Heart right ventricle (tissue), 16 donors: ENCODE measurements at regions not wholly inside any gene's neighbourhood (a gene's known extent, or its start where the extent isn't known, plus 50 kb on each side); places are given as distances from the start of the nearest gene placed in this dataset.

Experiments
- ATAC-seq, 8 donors: fragments of 200-7000 bp; cut with Tn5 transposase; one replicate each; pipeline ENCODE4 v1.9.1; 2020; ENCODE audit warnings: mild to moderate bottlenecking in 8 of 8, moderate library complexity in 8 of 8, moderate number of reproducible peaks in 1 of 8
- DNase-seq, 2 donors: peaks; one replicate each; pipeline ENCODE4 v3.0.0-alpha.2; 2020
- H3K27ac ChIP-seq, 10 donors: fragments of 200-600 bp; sonication (generic) in 2 of 10; one replicate each; pipeline versions ENCODE4 v1.5.0 to v1.8.0; 2020 to 2022; ENCODE audit warnings: mild to moderate bottlenecking in 3 of 10
- H3K27me3 ChIP-seq, 7 donors: fragments of 200-600 bp; one replicate each; pipeline ENCODE4 v1.8.0; 2021 to 2022; ENCODE audit warnings: mild to moderate bottlenecking in 2 of 7
- H3K36me3 ChIP-seq, 9 donors: fragments of 200-600 bp; sonication (generic) in 1 of 9; one replicate each; pipeline versions ENCODE4 v1.5.0 to v1.8.0; 2020 to 2022; ENCODE audit warnings: mild to moderate bottlenecking in 2 of 9
- H3K4me1 ChIP-seq, 9 donors: fragments of 200-600 bp; sonication (generic) in 1 of 9; one replicate each; pipeline versions ENCODE4 v1.5.0 to v1.8.0; 2020 to 2022; ENCODE audit warnings: mild to moderate bottlenecking in 4 of 9
- H3K4me3 ChIP-seq, 10 donors: fragments of 200-600 bp; sonication (generic) in 2 of 10; one replicate each; pipeline versions ENCODE4 v1.5.0 to v1.8.0; 2020 to 2022; ENCODE audit warnings: mild to moderate bottlenecking in 7 of 10, moderate library complexity in 2 of 10
- H3K9me3 ChIP-seq, 11 donors: fragments of 200-600 bp in 10 of 11; sonication (generic) in 2 of 11; one replicate each; pipeline versions ENCODE4 v1.5.0 to v1.8.0; 2013 to 2022; ENCODE audit warnings: mild to moderate bottlenecking in 2 of 11, control low read depth in 1 of 11, moderate library complexity in 1 of 11
- CTCF ChIP-seq, 9 donors: fragments of 200-600 bp; sonication (generic) in 2 of 9; IDR thresholded peaks; one replicate each; pipeline versions ENCODE4 v1.5.0 to v1.8.0; 2021 to 2022; ENCODE audit warnings: antibody characterized with exemption in 9 of 9, mild to moderate bottlenecking in 5 of 9, moderate library complexity in 1 of 9
- WGBS, 2 donors: extraction: QIAGEN DNeasy Blood & Tissue Kit; methylation state at CpG; one replicate each; pipeline ENCODE4 v1.1.7; 2013; ENCODE audit warnings: inconsistent platforms in 1 of 2; 5-methylcytosine and 5-hydroxymethylcytosine counted together
- intact Hi-C, 10 donors: fragments of 100-400 bp; cut with DNase I; formaldehyde crosslinking; loops; one replicate each; pipeline versions ENCODE4 v1.11.1 to v1.14.2; 2022
- donor health status: Arrhythmogenic right ventricular cardiomyopathy.
- donor health status: ischemic (EF 13 %, LVEDD 7.1; RV severe dilation, severe dysfunction).
- donor health status: healthy with polysubstance abuse.
- donor health status: DM: no; HTN: yes; CAD: no.
- donor health status: DM: no; HTN: no; CAD: no.
- donor health status: ischemic (EF 25% LVEDD 6.9; RV normal size, moderate dysfunction).
- donor health status: ischemic (EF 25% LVEDD 5.7; RV mildly dilated, moderate dysfunction).
- donor health status: healthy.
- donor health status: DM: yes; HTN: yes; CAD: no.
- donor health status: Ischemic cardiomyopathy.
- donor health status: ischemic (EF 35%, LVEDD 5.7; RV mildly dilated, moderate dysfunction).
- donor health status: nonischemic (EF 11% LVEDD 7.7; RV severe dilation, severe dysfunction).
- donor health status: DM: yes; HTN: yes; CAD: no.
- donor health status: PGD.
- donor health status: ischemic (EF 29% LVEDD 5.4; RV normal size, mild dysfunction).
- donor health status: nonischemic (EF 23%, LVEDD 6.1; RV moderate dilation, normal function).

DNA sequence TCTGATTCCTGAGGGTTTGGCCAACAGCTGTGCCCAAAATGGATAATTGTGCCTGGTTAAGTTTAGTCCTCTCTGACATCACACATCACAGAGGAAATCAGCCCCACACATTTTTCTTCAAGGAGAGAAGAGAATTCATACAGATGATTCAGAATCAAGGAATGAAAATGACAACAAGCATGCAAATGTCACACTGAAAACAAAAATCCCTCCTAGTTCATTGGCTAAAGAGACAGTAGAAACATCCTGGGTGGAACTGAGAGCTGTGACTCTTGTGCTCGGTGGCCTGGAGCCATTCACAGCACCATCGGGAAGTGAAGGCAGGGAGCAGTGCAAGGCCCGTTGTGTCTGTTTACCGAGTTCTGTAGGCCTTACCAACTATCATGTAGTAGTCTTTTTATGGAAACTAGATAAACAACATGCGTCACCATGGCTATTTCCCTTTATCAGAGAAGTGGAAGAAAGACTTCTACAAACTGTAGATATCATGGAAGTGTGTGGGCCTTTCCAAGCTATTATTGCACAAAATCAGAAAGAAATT is 81.7 kb upstream of the TENT5A start:
- peak in 3 of 9 donors; percentile 28 to 35 (median 29) for TF ChIP-seq CTCF (IDR thresholded peaks at IDR 0.05)
- H3K4me3 ChIP-seq: no peak overlapping the region
- no peaks in the 10 kb centered on the region for H3K9me3 ChIP-seq
- ATAC-seq (peak; percentile 74 to 100 (median 97)), DNase-seq (peak; percentile 59 to 69)
- peak overlapping the region; percentile 65 to 82 (median 74) for H3K27ac ChIP-seq
- intact Hi-C loops: loop anchor here in 3 of 10 donors (2.0 to 5.0 kb wide), 3 partner anchors 61 to 82 kb away; partner anchors contain the start of gene TENT5A (in 2 of the 3)
- no peaks in the 10 kb centered on the region for H3K36me3 ChIP-seq
- H3K27me3 ChIP-seq: no peaks in the 10 kb centered on the region
- H3K4me1 ChIP-seq: peaks cover 0 to 29% (median 10%) of the 10 kb centered on the region in 9 donors
- 14 to 16% methylated on average over 5 of the region's 5 CpGs for WGBS, 2 donors

DNA sequence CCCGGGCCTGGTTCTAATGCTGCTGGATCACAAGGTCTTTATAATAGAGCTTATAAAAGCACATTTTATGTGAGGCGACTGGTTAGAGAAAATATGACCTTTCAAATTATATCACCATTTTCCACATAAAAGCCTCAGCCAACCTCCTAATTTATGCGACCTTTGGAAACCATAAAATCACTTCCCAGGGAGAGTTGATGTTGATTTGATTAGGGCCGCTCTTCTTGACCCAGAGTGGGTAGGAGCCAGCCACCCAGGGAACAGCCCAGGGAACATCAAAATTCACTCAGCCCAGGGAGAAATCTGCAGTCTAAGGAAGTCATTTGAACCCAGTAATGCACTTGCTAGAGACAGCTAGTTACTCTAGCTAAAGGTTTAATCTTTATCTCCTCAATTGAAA is 79.8 kb upstream of the TENT5A start:
- ATAC-seq (no peak), DNase-seq (no peak)
- intact Hi-C loops: loop anchor here in 2 of 10 donors (5.0 kb wide), 2 partner anchors 65 to 80 kb away; partner anchors contain the start of gene TENT5A (in 2 of the 2)
- 92 to 97% methylated on average over 4 of the region's 4 CpGs for WGBS, 2 donors
- peaks cover 0 to 6% (median 3%) of the 10 kb centered on the region in 11 donors for H3K9me3 ChIP-seq
- peaks cover 0 to 18% (median 10%) of the 10 kb centered on the region in 9 donors for H3K4me1 ChIP-seq
- no peaks in the 10 kb centered on the region for H3K27me3 ChIP-seq
- H3K36me3 ChIP-seq: no peaks in the 10 kb centered on the region
- H3K27ac ChIP-seq: no peak overlapping the region
- TF ChIP-seq CTCF (IDR thresholded peaks at IDR 0.05): no peak
- no peak overlapping the region for H3K4me3 ChIP-seq

GRCh38 chr6:81831274-81831673 is 78.8 kb upstream of the TENT5A start:
- ATAC-seq: no peak
- Histone ChIP-seq H3K27me3 (no peaks in the 10 kb centered on the region), H3K9me3 (peaks cover 0 to 16% (median 13%) of the 10 kb centered on the region in 11 donors), H3K4me1 (peaks cover 0 to 18% (median 10%) of the 10 kb centered on the region in 9 donors), H3K4me3 (no peak overlapping the region), H3K36me3 (no peaks in the 10 kb centered on the region), H3K27ac (no peak overlapping the region)
- intact Hi-C loops: loop anchor here in 2 of 10 donors (5.0 kb wide), 2 partner anchors 66 to 79 kb away; partner anchors contain the start of gene TENT5A (in 2 of the 2)
- no peak for DNase-seq
- 58 to 69% methylated on average over 5 of the region's 5 CpGs for WGBS, 2 donors
- no peak for TF ChIP-seq CTCF (IDR thresholded peaks at IDR 0.05)

DNA sequence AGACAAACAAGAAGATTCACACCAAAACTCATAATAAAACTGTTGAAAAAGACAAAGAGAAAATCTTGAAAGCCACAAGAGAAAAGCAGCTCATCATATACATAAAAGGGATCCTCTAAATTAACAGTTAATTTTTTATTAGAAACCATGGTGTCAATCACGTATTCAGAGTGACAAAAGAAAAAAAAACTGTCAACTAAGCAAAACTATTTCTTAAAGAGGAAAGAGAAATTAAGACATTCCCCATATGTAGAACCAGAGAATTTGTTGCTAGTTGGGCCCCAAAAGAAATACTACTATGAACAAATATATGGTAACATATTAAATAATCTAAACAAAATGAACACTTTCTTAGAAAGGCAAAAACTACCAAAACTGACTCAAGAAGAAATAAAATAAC is 74.3 kb upstream of the TENT5A start:
- H3K27me3 ChIP-seq: no peaks in the 10 kb centered on the region
- DNase-seq: no peak
- H3K9me3 ChIP-seq: peaks cover 0 to 22% (median 15%) of the 10 kb centered on the region in 11 donors
- no peak overlapping the region for H3K27ac ChIP-seq
- H3K4me1 ChIP-seq: no peaks in the 10 kb centered on the region
- no peak overlapping the region for H3K4me3 ChIP-seq
- TF ChIP-seq CTCF (IDR thresholded peaks at IDR 0.05): no peak
- intact Hi-C loops: no loop called here
- WGBS, 2 donors: 0% methylated on average over 1 of the region's 1 CpG
- H3K36me3 ChIP-seq: no peaks in the 10 kb centered on the region
- ATAC-seq: no peak
